ENCODE measurements at regions not wholly inside any gene's neighbourhood (a gene's known extent, or its start where the extent isn't known, plus 50 kb on each side); places are given as distances from the start of the nearest gene placed in this dataset.
A peak's percentile ranks its signal among the peaks of the same experiment; 100 is the strongest.

- no peaks in the 10 kb centered on the region for H3K36me3 ChIP-seq (ENCODE audit: control insufficient read depth, insufficient read depth, low read length)
- H3K23ac ChIP-seq (ENCODE audit: low read depth, low read length) = no peak overlapping the region
- peak overlapping the region; percentile 91 for H2BK5ac ChIP-seq (ENCODE audit: low read depth, low read length, poor library complexity, severe bottlenecking)
- no peak overlapping the region for H2AK9ac ChIP-seq (replicated peaks; ENCODE audit: low read depth, low read length, poor library complexity)
- peak overlapping the region; percentile 1; the same call in 1 of the 2 replicates for H2BK120ac ChIP-seq (ENCODE audit: low read depth, low read length)
- H3K9ac ChIP-seq (ENCODE audit: low read depth, low read length) = peak overlapping the region; percentile 36; the same call in 1 of the 2 replicates
- WGBS, 2 experiments (ENCODE audit: extremely low coverage in 2 of 2, insufficient read length in 1 of 2) = no CpG with 5 or more reads among the region's 3 CpGs
- H3K18ac ChIP-seq (ENCODE audit: low read depth, low read length) = peak overlapping the region; percentile 62; the same call in 1 of the 2 replicates
- no peak overlapping the region for H2BK15ac ChIP-seq (ENCODE audit: low read depth, low read length)
- no peak overlapping the region for H4K91ac ChIP-seq (ENCODE audit: insufficient read depth, low read depth, low read length)
- CTCF ChIA-PET = interaction anchor here (0.7 kb wide), 1 partner anchor 64 kb away, joined by 7 read pairs; no protein-coding TSS in a partner anchor
- H3K27me3 ChIP-seq (ENCODE audit: control insufficient read depth, insufficient read depth, low read length) = no peaks in the 10 kb centered on the region
- intact Hi-C loops (cut with micrococcal nuclease) (loop anchor here (1.0 kb wide), 1 partner anchor 51 kb away; no protein-coding TSS in a partner anchor), in situ Hi-C loops (cut with MboI; ENCODE audit: low sequenced_read_pairs) (no loop called here), dilution Hi-C loops (cut with HindIII; ENCODE audit: low sequenced_read_pairs, unreplicated experiment) (no loop called here)
- H2AFZ ChIP-seq (replicated peaks; ENCODE audit: low read length, poor library complexity) = no peak overlapping the region
- peaks cover 3% of the 10 kb centered on the region for H3K9me1 ChIP-seq (ENCODE audit: insufficient read depth, low read length)
- H3K79me1 ChIP-seq (ENCODE audit: low read depth in 1 of 2, low read length in 2 of 2) = no peaks in the 10 kb centered on the region; a peak in 1 of 4 replicates
- H3K9me3 ChIP-seq (ENCODE audit: control insufficient read depth, insufficient read depth, low read length) = no peaks in the 10 kb centered on the region
- peak overlapping the region; percentile 19; the same call in 1 of the 2 replicates for H4K5ac ChIP-seq (ENCODE audit: low read depth, low read length)
- TF ChIP-seq ELK1 (IDR thresholded peaks at IDR 0.05; ENCODE audit: borderline replicate concordance, low read depth, low read length) = no peak
- no peak overlapping the region for H3K14ac ChIP-seq (replicated peaks; ENCODE audit: low read depth, low read length)
- H2BK20ac ChIP-seq (ENCODE audit: low read depth, low read length) = no peak overlapping the region
- ATAC-seq (ENCODE audit: low read depth) (no peak), DNase-seq (no peak)
- H4K20me1 ChIP-seq (ENCODE audit: insufficient read depth, low read length) = no peaks in the 10 kb centered on the region
- peak overlapping the region in 1 of 2 experiments; percentile 16; a peak in 2 of 4 replicates for H4K8ac ChIP-seq (ENCODE audit: low read depth in 2 of 2, low read length in 2 of 2)
- BruUV-seq (replicated peaks) = no TSS peak
- H3K56ac ChIP-seq (ENCODE audit: extremely low read depth, insufficient read depth, low read length) = 0 out of 2 replicates have a peak overlapping the region, but pooled peaks have one; percentile 2
- peak overlapping the region; percentile 81 for H3K27ac ChIP-seq (ENCODE audit: insufficient read depth, low read length)
- H3K4me2 ChIP-seq (ENCODE audit: low read depth, low read length) = peak overlapping the region; percentile 83
- H3K4me3 ChIP-seq (ENCODE audit: insufficient read depth, low read depth, low read length) = peak overlapping the region; percentile 22; the same call in 1 of the 2 replicates
- POLR2A ChIA-PET (ENCODE audit: unreplicated experiment) = interaction anchor here (0.6 to 1.5 kb wide), 5 partner anchors 9 to 84 kb away, joined by 3 to 6 read pairs (median 4); no protein-coding TSS in a partner anchor
- peaks cover 12% of the 10 kb centered on the region for H3K4me1 ChIP-seq (ENCODE audit: control insufficient read depth, insufficient read depth, low read length)
- no peak overlapping the region for H3K4ac ChIP-seq (ENCODE audit: low read depth, low read length)
- H2AK5ac ChIP-seq (ENCODE audit: low read depth, low read length) = no peak overlapping the region
Observed at GRCh38 chr15:92831336-92831654, 68.8 kb upstream of the CHD2 start.
